Middle frontal gyrus (tissue), 1 donor: ENCODE measurements at regions not wholly inside any gene's neighbourhood (a gene's known extent, or its start where the extent isn't known, plus 50 kb on each side); places are given as distances from the start of the nearest gene placed in this dataset.
"Not testable (repeated sequence)": the region's sequence is repeated elsewhere in the genome, so short reads cannot be mapped to it uniquely, and the experiment has no call there.

ENCODE experiments used
- DNase-seq: peaks from one replicate; pipeline ENCODE4 v3.0.0-alpha.2; 2015; ENCODE audit warnings: low spot score; ENCODE audit errors: extremely low spot score

GRCh38 chr6:10134185-10134584 is 280.7 kb downstream of the TFAP2A start:
- not testable (repeated sequence) for DNase-seq

GRCh38 chr6:10128721-10129120 is 286.2 kb downstream of the TFAP2A start:
- no peak for DNase-seq

GRCh38 chr6:10122164-10122563 is 292.7 kb downstream of the TFAP2A start:
- DNase-seq: no peak

- DNase-seq: no peak
These were observed 301.9 kb downstream of the TFAP2A start for GRCh38 chr6:10112871-10113549.

- no peak for DNase-seq
These were observed 302.9 kb downstream of the TFAP2A start for GRCh38 chr6:10111975-10112374.

- DNase-seq: no peak
These were observed 313.2 kb downstream of the TFAP2A start for GRCh38 chr6:10101551-10102252.

GRCh38 chr6:10099529-10100140 is 315.2 kb downstream of the TFAP2A start:
- DNase-seq: no peak

- DNase-seq: no peak
These were observed 315.9 kb downstream of the TFAP2A start for GRCh38 chr6:10098756-10099528.

GRCh38 chr6:10093282-10093681 is 321.6 kb downstream of the TFAP2A start:
- no peak for DNase-seq

GRCh38 chr6:10084111-10084986 is 330.5 kb downstream of the TFAP2A start:
- DNase-seq: no peak

GRCh38 chr6:10082385-10082784 is 332.5 kb downstream of the TFAP2A start:
- DNase-seq: no peak

GRCh38 chr6:10081957-10082356 is 332.9 kb downstream of the TFAP2A start:
- no peak for DNase-seq

- DNase-seq: no peak
These were observed 333.8 kb downstream of the TFAP2A start for GRCh38 chr6:10081075-10081474.

- no peak for DNase-seq
These were observed 334.3 kb downstream of the TFAP2A start for GRCh38 chr6:10080561-10080960.

GRCh38 chr6:10078581-10078980 is 336.3 kb downstream of the TFAP2A start:
- no peak for DNase-seq

GRCh38 chr6:10074726-10075125 is 340.1 kb downstream of the TFAP2A start:
- not testable (repeated sequence) for DNase-seq

- DNase-seq: no peak
These were observed 341.5 kb downstream of the TFAP2A start for GRCh38 chr6:10073341-10073740.

- DNase-seq: no peak
These were observed 343.1 kb downstream of the TFAP2A start for GRCh38 chr6:10071631-10072220.

- DNase-seq: no peak
These were observed 354.9 kb downstream of the TFAP2A start for GRCh38 chr6:10060004-10060403.

GRCh38 chr6:10054672-10055071 is 360.2 kb downstream of the TFAP2A start:
- DNase-seq: no peak
